Activated CD4-positive, alpha-beta T cell treated with anti-CD3 and anti-CD28 coated beads for 24 hours (primary cell): ENCODE measurements at regions not wholly inside any gene's neighbourhood (a gene's known extent, or its start where the extent isn't known, plus 50 kb on each side); places are given as distances from the start of the nearest gene placed in this dataset.

Experiments
- DNase-seq, 2 donors: peaks; one replicate each; pipeline ENCODE4 v3.0.0-alpha.2; 2020; ENCODE audit warnings: low read depth in 2 of 2

- no peak for DNase-seq
Observed at GRCh38 chr14:38517426-38517825, 261.5 kb upstream of the CLEC14A start.

DNA sequence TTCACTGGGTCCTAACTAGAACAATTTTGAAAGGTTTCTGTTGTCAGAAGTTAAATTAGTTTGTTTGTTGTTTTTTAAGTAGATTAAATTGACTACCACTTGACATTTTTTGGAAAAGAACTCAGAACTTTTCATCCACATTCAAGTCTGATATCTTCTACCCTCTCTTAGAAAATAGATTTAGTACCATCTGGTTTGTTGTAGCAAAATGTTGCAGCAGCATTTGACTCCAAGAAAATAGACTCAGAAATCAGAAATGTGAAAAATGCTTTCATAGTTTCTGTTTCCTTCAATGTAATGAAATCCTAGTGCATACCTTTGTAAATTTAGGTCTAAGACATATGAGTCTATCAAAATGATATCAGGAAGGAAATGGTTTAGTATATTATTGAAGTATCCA, 256.3 kb upstream of the CLEC14A start:
- DNase-seq = no peak

- no peak for DNase-seq
Observed at GRCh38 chr14:38507299-38507698, 251.4 kb upstream of the CLEC14A start.

- DNase-seq = no peak
Observed at GRCh38 chr14:38505973-38506249, 250.0 kb upstream of the CLEC14A start.

DNA sequence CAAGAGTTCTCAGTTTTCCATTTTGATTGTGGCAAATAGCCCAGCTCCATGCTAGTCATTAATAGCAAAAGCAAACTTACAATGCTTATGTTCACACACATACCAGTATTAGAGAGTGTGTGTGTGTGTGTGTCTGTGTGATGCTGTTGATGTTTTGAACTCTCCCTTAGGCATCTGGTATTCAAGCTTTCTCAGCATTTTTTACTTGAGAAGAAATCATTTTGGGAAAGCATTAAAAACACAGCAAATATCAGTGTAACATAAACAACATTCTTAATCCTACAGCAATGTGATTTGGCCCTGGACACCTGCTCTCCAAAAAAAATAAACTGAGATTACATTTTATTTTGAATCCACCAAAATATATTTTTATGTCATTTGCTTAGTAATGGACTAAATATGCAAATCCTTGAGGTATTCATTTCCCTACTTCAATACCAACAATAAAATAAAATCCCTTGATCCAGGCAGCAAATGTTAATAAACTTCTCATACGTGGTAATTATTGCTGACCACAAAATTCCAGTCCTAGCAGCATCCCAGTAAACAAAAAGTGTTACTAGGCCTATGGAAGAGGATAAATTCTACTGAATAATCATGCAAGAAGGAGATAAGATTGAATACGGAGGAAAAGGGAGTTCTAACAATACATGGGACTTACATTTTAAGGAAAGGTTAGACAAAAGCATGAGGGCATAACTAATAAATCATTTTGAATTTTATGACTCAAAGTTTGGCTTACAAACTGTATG, 249.5 kb upstream of the CLEC14A start:
- no peak for DNase-seq

GRCh38 chr14:38504175-38504574, 248.3 kb upstream of the CLEC14A start:
- DNase-seq = no peak

GRCh38 chr14:38502239-38502638, 246.3 kb upstream of the CLEC14A start:
- DNase-seq = no peak

GRCh38 chr14:38500125-38500524, 244.2 kb upstream of the CLEC14A start:
- no peak for DNase-seq

- DNase-seq = no peak
Observed at GRCh38 chr14:38496092-38496491, 240.2 kb upstream of the CLEC14A start.

DNA sequence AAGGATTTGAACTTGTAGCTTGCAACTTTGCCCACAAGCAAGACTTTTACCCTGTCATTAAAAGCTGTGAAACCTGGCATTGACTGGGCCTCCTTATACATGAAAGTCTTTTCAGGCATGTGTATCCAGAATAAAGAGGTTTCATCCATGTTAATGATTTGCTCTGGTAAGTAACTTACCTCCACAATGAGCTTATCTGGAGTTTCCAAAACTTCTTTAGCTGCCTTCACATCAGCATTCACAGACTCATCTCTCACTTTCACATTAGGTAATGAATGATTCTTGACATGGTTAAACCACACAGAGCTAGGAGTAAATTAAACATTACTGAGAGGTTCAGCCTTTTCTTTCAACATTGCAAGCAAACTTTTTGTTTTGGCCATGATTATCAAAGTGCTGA, 234.4 kb upstream of the CLEC14A start:
- no peak for DNase-seq

GRCh38 chr14:38485026-38485425, 229.1 kb upstream of the CLEC14A start:
- no peak for DNase-seq

GRCh38 chr14:38481952-38482678, 226.2 kb upstream of the CLEC14A start:
- DNase-seq = no peak

GRCh38 chr14:38469156-38469555, 213.3 kb upstream of the CLEC14A start:
- no peak for DNase-seq

DNA sequence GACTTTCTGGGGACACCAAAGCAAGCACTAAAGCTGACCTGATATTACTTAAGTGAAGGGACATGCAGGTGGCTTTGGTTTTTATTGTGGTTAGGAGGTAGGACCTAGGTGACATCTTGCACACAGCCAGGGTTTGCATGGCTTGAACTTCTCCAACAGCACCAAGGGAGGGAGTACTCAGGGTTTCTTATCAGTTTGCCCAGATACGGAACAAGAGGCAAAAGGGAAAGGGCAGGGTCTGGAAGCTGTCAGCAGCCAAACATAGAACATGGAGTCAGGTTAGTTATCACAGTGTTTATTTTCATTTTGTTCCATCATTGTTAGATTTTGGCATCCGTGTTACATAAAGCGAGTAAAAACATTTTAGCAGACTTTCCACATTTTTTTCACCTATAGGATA, 186.3 kb upstream of the CLEC14A start:
- DNase-seq = no peak

DNA sequence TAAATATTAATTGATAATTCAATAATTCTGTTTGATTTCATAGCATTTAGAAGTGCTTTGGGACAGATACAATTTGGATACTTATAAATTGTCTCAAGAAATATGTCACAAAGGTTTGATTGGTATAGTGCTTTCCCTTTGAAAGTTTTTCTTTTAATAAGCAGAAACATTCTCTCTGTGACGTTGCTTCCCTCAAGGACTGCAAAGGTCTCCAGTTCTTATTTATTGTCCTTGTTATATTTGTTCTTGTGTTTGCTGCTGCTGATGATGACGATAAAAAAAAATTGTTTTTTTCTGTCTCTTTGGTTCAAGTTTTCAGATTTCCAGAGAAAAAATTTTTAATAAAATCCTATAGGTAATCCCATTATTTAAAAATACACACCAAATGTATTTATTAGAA, 176.3 kb upstream of the CLEC14A start:
- no peak for DNase-seq

DNA sequence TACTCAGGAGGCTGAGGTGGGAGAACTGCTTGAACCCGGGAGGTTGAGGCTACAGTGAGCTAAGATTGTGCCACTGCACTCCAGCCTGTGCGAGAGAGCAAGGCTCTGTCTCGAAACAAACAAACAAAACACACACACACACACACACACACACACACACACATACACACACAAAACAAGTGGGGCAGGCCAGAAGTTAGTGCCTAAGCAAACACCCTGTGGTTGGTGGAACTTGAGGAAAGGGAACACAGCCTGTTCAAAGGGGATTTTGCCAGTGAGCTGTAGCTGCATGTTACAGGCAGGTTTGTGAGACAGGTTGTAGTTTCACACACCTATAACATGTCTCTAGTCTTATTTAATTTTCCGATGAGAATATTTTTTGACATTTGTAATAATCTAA, 175.3 kb upstream of the CLEC14A start:
- DNase-seq = no peak

- no peak for DNase-seq
Observed at GRCh38 chr14:38430522-38430921, 174.6 kb upstream of the CLEC14A start.

GRCh38 chr14:38425324-38425976, 169.6 kb upstream of the CLEC14A start:
- DNase-seq = no peak

DNA sequence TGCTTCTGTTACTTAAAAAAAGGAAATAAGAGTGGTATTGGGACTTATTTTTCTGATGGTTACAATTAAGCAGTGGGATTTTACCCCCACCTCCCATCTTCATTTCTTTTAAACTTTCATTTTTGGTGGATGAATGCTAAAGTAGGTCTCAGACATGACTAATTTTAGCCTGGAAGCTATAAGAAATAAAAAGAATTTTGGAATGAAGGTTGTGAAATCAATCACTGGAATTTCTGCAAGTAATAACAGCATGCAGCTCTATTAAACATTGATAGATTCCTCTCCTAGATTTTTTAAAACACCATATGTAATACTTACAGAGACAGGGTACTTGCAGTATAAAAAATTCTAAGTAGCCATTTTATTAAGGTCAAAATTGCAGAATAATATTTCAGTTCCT, 164.2 kb upstream of the CLEC14A start:
- DNase-seq = no peak

- DNase-seq = no peak
Observed at GRCh38 chr14:38419579-38419978, 163.7 kb upstream of the CLEC14A start.

- DNase-seq = no peak
Observed at GRCh38 chr14:38412654-38413053, 156.8 kb upstream of the CLEC14A start.

GRCh38 chr14:38410442-38410841, 154.5 kb upstream of the CLEC14A start:
- no peak for DNase-seq

DNA sequence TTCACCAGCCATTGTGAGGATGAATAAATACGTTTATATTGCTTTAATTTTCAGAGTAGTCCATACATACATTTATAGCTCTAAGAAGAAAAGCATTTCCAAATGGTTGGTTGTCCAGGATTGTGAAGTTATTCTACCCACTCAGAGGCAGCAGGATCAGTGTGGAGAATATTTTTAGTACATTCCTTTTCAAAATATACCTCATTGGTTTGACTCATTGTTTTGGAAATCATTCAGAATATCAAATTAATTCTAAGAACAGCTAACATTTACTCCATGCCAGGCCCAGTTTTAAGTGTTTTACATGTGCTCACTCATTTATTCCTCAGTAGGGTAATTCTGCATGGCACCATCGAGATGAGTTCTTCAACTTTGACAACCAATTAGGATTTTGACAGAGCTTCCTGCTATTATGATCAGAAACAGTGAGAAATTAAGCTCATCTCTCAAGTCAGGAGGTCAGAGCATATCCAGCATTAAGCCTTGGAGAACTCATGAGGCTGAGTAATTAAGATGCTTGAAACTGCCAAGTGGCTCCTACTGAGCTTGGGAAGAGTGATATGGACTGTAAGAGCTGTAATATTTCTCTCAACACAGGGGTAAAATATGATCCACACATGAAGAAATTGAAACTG, 153.3 kb upstream of the CLEC14A start:
- DNase-seq = no peak
